Inferior parietal cortex (tissue), 1 donor: ENCODE measurements at regions not wholly inside any gene's neighbourhood (a gene's known extent, or its start where the extent isn't known, plus 50 kb on each side); places are given as distances from the start of the nearest gene placed in this dataset.

Experiments
- DNase-seq: peaks from one replicate; pipeline ENCODE4 v3.0.0-alpha.2; 2016; ENCODE audit errors: extremely low spot score

- peak; percentile 36 for DNase-seq
Observed at GRCh38 chr16:59411961-59412841, 678.1 kb upstream of the GOT2 start.

DNA sequence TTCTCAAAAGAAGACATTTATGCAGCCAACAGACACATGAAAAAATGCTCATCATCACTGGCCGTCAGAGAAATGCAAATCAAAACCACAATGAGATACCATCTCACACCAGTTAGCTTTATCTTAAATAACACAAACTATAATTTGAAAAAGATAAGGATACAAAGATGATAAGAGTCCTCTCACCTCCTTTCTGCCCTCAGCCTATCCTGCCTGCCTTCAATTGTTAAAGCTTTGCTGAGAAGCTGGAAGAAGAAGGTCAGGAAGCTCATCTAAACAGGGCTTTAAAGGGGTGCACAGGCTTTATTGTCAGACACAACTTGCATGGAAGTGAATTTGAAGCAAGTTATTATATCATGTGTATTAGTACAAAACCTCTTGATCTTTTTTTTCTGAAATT lies 676.3 kb upstream of the GOT2 start:
- DNase-seq = no peak

GRCh38 chr16:59405802-59406201 lies 671.7 kb upstream of the GOT2 start:
- no peak for DNase-seq

GRCh38 chr16:59404509-59404908 lies 670.4 kb upstream of the GOT2 start:
- DNase-seq = no peak

- no peak for DNase-seq
Observed at GRCh38 chr16:59400830-59401229, 666.7 kb upstream of the GOT2 start.

DNA sequence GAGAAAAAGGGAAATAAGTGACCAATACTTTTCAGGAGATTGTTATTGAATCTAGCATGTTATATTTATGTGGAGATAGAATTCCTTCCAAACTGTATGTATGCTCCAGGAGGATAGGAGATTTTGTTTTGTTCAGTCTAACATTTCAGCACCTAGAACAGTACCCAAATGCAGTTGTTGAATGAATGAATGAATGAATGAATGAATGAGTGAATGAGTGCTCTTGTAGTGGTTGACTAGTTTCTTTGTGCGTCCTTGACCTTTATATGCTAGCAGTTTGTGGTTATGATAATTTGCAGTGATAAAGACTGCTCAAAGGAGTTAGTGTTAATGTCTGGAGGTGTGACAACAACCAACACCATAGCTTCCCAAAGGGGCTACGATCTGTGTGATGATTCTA lies 663.5 kb upstream of the GOT2 start:
- DNase-seq = no peak

- DNase-seq = no peak
Observed at GRCh38 chr16:59394526-59394925, 660.4 kb upstream of the GOT2 start.

DNA sequence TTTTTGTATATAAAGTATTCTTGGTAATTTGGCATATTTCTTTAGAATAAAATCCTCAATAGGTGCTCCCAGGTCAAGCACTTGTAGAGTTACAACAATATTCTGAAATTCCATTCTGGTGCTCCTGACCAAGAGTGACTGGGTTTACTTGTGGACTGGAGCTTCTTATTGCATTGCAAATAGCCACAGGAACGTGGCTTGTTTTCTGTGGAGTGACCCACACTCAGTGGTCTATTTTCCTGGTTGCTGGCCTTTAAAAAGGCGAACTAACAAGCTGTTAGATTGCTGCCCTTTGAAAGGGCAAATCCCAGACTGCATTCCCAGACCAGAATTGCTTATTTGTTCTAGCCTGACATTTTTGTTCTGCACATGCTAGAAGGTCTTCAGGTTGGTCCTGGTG lies 658.8 kb upstream of the GOT2 start:
- DNase-seq = no peak

- no peak for DNase-seq
Observed at GRCh38 chr16:59391617-59392364, 657.7 kb upstream of the GOT2 start.

GRCh38 chr16:59385959-59386358 lies 651.8 kb upstream of the GOT2 start:
- no peak for DNase-seq

DNA sequence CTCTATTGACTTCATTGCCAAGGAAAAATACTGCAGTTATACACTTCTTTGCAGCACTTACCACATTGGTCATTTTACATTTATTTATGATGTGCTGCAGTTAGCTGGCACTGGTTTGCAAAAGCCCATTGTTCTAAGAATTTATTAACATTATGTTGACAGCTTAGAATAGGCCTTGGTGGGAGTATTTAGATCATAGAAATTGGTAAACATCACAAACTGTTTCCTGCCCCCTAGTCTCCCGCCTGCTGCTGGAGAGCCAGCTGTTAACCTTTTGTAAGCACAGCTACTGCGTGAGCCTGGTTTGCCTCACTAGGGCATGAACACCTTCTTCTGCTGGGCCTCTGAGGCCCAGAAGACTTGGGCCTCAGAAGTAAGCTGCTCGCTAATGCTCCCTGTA lies 651.4 kb upstream of the GOT2 start:
- DNase-seq = no peak

- DNase-seq = no peak
Observed at GRCh38 chr16:59373632-59374031, 639.5 kb upstream of the GOT2 start.

- no peak for DNase-seq
Observed at GRCh38 chr16:59370717-59371116, 636.6 kb upstream of the GOT2 start.

- DNase-seq = no peak
Observed at GRCh38 chr16:59369523-59369922, 635.4 kb upstream of the GOT2 start.

GRCh38 chr16:59368586-59368985 lies 634.5 kb upstream of the GOT2 start:
- DNase-seq = no peak

DNA sequence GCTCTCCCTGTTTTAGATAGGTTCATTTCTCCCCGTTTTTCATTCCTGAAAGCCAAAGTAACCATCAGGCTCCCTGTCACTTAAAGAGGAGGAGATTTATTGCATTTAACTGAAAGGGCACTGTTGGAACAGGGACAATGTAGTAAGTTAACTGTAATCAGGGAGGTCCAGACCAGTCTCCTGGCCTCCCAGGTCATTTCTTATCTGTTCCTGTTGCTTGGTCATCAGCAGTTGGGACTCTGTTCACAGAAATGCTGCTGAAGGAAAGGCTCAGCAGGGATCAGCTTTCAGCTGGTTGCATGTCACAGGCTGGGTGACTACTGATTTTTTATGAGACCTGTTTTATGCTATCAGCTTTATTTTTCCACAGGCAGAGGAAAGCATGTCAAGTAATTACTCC lies 622.6 kb upstream of the GOT2 start:
- DNase-seq = peak; percentile 2

DNA sequence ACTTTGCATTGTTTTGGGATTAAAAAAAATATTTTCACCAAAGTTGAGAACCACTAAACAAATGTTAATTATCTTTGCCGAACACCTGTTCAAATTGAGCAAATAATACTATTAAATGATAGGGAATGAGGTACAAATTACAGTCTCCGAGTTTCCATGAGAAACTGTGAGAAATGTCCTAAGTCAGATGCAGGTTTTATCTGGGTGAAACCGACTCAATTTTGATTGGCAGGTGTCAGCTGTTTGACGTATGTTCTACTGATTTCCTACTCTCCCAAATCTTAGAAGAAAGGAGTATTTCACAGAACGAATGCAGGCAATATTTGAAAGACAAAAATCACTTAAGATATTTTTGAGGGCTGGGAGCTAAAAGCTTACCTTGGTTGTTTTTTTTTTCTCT lies 622.0 kb upstream of the GOT2 start:
- DNase-seq = no peak

DNA sequence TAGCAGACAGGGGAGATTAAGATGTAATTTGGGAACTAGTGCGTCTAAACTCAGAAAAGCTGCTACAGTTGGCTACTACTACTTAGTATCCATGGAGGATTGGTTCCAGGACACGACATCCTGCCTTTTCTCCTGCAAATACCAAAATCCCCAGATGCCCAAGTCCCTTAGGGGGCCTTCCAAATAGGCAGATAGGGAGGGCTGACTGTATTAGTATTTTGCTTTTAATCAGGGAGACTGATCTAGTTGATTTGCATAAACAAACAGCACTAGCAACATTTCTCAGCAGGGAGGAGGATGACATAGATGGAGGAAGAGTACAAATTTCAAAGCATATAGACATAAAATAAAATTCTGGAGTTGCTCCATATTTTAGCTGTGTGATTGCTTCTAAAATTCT lies 621.6 kb upstream of the GOT2 start:
- DNase-seq = no peak

DNA sequence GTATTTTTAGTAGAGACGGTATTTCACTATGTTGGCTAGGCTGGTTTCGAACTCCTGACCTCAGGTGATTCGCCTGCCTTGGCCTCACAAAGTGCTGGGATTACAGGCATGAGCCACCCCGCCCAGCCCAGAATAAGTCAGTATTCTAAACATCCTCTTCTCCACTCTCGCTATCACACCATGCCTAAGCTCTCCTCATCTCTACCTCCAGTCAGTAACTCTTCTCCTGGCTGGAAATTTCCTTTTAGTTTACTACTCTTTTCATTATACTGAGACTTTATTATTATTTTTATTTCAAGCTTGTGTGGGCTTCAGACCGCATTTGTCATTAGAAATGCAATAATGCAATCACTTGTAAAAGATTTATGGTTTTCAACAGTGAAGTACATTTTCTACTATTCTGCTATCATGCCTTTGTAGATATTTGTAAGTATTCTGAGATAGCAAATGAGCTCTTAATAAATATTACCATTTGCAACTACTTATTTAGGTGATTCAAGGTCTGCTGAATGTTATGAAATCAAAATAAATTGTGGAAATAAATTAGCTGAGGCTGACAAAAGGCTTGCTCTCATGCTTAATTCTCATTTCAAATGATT lies 617.3 kb upstream of the GOT2 start:
- DNase-seq = no peak

GRCh38 chr16:59350670-59351069 lies 616.6 kb upstream of the GOT2 start:
- no peak for DNase-seq

- DNase-seq = no peak
Observed at GRCh38 chr16:59342669-59343068, 608.6 kb upstream of the GOT2 start.

DNA sequence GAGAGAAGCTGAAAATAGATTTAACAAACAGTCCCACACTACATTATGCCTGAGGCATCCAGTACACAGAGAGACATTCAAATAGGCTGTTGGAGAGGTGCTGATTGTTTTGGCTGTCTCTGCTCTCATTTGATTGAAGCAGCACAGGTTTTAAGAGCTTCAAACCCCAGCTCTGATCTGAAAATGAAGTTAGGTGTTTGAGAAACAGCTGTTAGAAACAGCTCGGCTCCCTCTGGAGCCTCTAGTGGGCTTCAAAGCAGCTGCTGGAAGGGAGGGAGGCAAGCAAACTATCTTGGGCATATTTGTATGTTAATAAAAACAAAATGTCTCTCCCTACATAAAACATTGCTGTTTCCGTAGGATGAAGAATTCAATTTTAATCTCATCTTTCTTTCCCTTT lies 607.3 kb upstream of the GOT2 start:
- DNase-seq = no peak

DNA sequence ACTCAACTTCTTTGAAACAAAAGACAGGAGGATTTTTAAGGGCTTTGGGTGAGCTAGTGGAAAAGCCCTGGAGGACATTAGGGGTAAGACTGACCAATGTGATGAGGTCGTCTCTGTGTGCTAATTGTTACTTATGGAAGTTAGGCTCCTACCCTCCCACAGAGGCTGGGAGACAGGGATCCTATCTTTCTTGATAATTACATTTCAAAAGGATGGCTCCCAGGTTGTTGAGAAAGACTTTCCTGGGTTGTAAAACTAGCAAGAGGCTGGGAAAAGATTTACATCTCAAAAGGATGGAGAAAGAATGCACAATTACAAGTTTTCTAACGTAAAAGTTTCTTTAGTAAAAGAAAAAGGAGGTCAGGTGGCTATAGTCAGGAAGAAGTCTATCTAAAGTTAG lies 605.8 kb upstream of the GOT2 start:
- no peak for DNase-seq
